OCI-LY7 (cell line): ENCODE measurements at regions not wholly inside any gene's neighbourhood (a gene's known extent, or its start where the extent isn't known, plus 50 kb on each side); places are given as distances from the start of the nearest gene placed in this dataset.

Source experiments
- BruUV-seq: library from RNA; stranded (reverse); fragments of 400-500 nt; replicated peaks from 2 replicates; lab custom pipeline; 2021; lab: Mats Ljungman, UMichigan
- CTCF ChIA-PET: fragments of 300-600 bp; sonication (Branson Sonifier 250); formaldehyde crosslinking; loops from one replicate; lab custom pipeline; 2022; ENCODE audit warnings: antibody characterized with exemption; ENCODE audit not compliant: unreplicated experiment; lab: Charles Lee
- POLR2A ChIA-PET: fragments of 300-600 bp; sonication (Branson Sonifier 250); formaldehyde crosslinking; loops from one replicate; lab custom pipeline; 2022; ENCODE audit warnings: antibody characterized with exemption; lab: Charles Lee
- DNase-seq: peaks from one replicate; pipeline ENCODE4 v3.0.0-alpha.2; 2015; ENCODE audit warnings: low spot score
- H2AFZ ChIP-seq: fragments of 200-600 bp; sonication (generic), shearing (Covaris generic); 2 replicates; pipeline ENCODE4 v1.6.1; 2014; ENCODE audit warnings: mild to moderate bottlenecking, antibody characterized with exemption, low read length, moderate library complexity
- H3K27ac ChIP-seq: fragments of 200-600 bp; sonication (generic); 2 replicates; pipeline ENCODE4 v1.5.1; 2014; ENCODE audit warnings: mixed run types, low read depth, mild to moderate bottlenecking, moderate library complexity, low read length, inconsistent platforms; ENCODE audit not compliant: poor library complexity, severe bottlenecking
- H3K36me3 ChIP-seq: fragments of 200-600 bp; sonication (generic); 2 replicates; pipeline ENCODE4 v1.6.1; 2014; ENCODE audit warnings: mild to moderate bottlenecking, antibody characterized with exemption, low read length, moderate library complexity, mixed read lengths; ENCODE audit not compliant: insufficient read depth
- H3K4me1 ChIP-seq: fragments of 200-600 bp; sonication (generic); 2 replicates; pipeline ENCODE4 v1.5.1; 2014; ENCODE audit warnings: mild to moderate bottlenecking, low read length; ENCODE audit not compliant: insufficient read depth, poor library complexity, severe bottlenecking
- H3K4me2 ChIP-seq: fragments of 200-600 bp; sonication (generic); 2 replicates; pipeline ENCODE4 v1.6.1; 2014; ENCODE audit warnings: mild to moderate bottlenecking, low read length
- H3K4me3 ChIP-seq: fragments of 200-600 bp; sonication (generic); 2 replicates; pipeline ENCODE4 v1.5.1; 2014; ENCODE audit warnings: mild to moderate bottlenecking, low read depth, low read length; ENCODE audit not compliant: poor library complexity, severe bottlenecking
- H3K79me2 ChIP-seq: fragments of 200-600 bp; sonication (generic); 2 replicates; pipeline ENCODE4 v1.6.1; 2016; ENCODE audit warnings: low read depth, mild to moderate bottlenecking, low read length, moderate library complexity, mixed read lengths; ENCODE audit not compliant: insufficient read depth
- H3K9me2 ChIP-seq: fragments of 200-600 bp; sonication (generic); 2 replicates; pipeline ENCODE4 v1.6.1; 2016; ENCODE audit warnings: mild to moderate bottlenecking, low read length, mixed read lengths; ENCODE audit not compliant: insufficient read depth
- H3K9me3 ChIP-seq: fragments of 200-600 bp; sonication (generic); 2 replicates; pipeline ENCODE4 v1.6.1; 2014; ENCODE audit warnings: mild to moderate bottlenecking, mixed run types, low read length, mixed read lengths
- H4K20me1 ChIP-seq: fragments of 200-600 bp; sonication (generic); 2 replicates; pipeline ENCODE4 v1.6.1; 2014; ENCODE audit warnings: mild to moderate bottlenecking, antibody characterized with exemption, low read length, moderate library complexity, mixed read lengths; ENCODE audit not compliant: insufficient read depth
- EZH2phosphoT487 ChIP-seq: fragments of 200-600 bp; sonication (generic); IDR thresholded peaks from 2 replicates; pipeline ENCODE4 v1.6.1; 2018; ENCODE audit warnings: low read depth, borderline replicate concordance, mild to moderate bottlenecking, mixed run types, antibody characterized with exemption, low read length, moderate library complexity, mixed read lengths
- intact Hi-C: fragments of 100-400 bp; cut with micrococcal nuclease; formaldehyde crosslinking; loops from one replicate; pipeline ENCODE4 v1.10.0; 2022; ENCODE audit not compliant: unreplicated experiment
- TF ChIP-seq, protein P1 (sequence below): fragments of 200-600 bp; sonication (generic); conservative IDR thresholded peaks from 2 replicates; pipeline ENCODE4 v1.5.1; 2014; ENCODE audit warnings: mild to moderate bottlenecking, antibody characterized with exemption, low read length, moderate library complexity, mixed read lengths

DNA sequence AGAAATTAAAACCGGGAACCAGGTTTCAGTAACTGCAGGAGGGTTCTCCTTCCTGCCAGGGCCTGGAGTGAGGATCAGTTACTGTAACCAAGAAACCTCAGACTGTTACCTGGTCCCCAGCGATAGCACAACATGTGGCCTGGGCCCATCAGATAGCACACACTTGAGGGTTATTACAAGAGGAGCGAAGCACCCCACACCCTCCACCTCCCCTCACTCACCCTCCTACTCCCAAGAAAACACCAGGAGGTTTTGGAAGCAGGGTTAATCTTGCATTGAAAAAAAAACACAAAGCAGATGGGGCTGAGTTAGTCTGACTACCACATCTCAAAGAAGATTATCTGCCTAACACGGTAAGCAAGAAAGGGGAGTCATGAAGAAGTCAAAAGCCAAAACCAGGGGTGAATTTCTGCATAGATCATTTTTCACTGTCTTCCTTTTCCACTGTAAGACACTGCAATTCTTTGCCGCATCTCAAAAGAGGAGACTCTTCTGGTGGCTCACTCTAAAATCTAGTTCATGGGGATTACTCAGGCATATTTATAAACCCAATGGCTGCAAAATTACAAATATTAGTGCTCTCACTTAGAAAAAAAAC, 75.9 kb upstream of the DOCK9 start:
- no peak for DNase-seq
- no peak overlapping the region for H3K4me3 ChIP-seq
- no peaks in the 10 kb centered on the region for H3K9me2 ChIP-seq
- H3K79me2 ChIP-seq, result peaks cover 18% of the 10 kb centered on the region; the same call in 1 of the 2 replicates
- no peak overlapping the region for H3K27ac ChIP-seq
- TF ChIP-seq, protein P1, sequence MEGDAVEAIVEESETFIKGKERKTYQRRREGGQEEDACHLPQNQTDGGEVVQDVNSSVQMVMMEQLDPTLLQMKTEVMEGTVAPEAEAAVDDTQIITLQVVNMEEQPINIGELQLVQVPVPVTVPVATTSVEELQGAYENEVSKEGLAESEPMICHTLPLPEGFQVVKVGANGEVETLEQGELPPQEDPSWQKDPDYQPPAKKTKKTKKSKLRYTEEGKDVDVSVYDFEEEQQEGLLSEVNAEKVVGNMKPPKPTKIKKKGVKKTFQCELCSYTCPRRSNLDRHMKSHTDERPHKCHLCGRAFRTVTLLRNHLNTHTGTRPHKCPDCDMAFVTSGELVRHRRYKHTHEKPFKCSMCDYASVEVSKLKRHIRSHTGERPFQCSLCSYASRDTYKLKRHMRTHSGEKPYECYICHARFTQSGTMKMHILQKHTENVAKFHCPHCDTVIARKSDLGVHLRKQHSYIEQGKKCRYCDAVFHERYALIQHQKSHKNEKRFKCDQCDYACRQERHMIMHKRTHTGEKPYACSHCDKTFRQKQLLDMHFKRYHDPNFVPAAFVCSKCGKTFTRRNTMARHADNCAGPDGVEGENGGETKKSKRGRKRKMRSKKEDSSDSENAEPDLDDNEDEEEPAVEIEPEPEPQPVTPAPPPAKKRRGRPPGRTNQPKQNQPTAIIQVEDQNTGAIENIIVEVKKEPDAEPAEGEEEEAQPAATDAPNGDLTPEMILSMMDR, result no peak
- no peak for TF ChIP-seq EZH2phosphoT487
- no peaks in the 10 kb centered on the region; the same call in 1 of the 2 replicates for H4K20me1 ChIP-seq
- no TSS peak for BruUV-seq
- H3K9me3 ChIP-seq, result no peaks in the 10 kb centered on the region
- peak overlapping the region; percentile 38; the same call in 1 of the 2 replicates for H3K4me2 ChIP-seq
- ChIA-PET POLR2A (interaction anchor here (0.6 to 1.1 kb wide), 4 partner anchors 10 to 25 kb away, joined by 3 read pairs; no protein-coding TSS in a partner anchor), CTCF (no interaction called here)
- H2AFZ ChIP-seq, result no peak overlapping the region
- H3K36me3 ChIP-seq, result no peaks in the 10 kb centered on the region
- intact Hi-C loops, result no loop called here
- H3K4me1 ChIP-seq, result peaks cover 64% of the 10 kb centered on the region

- DNase-seq, result no peak
- Histone ChIP-seq H3K4me1 (peaks cover 50% of the 10 kb centered on the region), H3K79me2 (peaks cover 4% of the 10 kb centered on the region; the same call in 1 of the 2 replicates), H2AFZ (no peak overlapping the region), H3K9me3 (no peaks in the 10 kb centered on the region), H4K20me1 (no peaks in the 10 kb centered on the region; the same call in 1 of the 2 replicates), H3K4me3 (no peak overlapping the region), H3K9me2 (no peaks in the 10 kb centered on the region), H3K36me3 (no peaks in the 10 kb centered on the region), H3K4me2 (no peak overlapping the region), H3K27ac (no peak overlapping the region)
- ChIA-PET CTCF (no interaction called here), POLR2A (no interaction called here)
- TF ChIP-seq, protein P1, result no peak
- TF ChIP-seq EZH2phosphoT487, result no peak
- no TSS peak for BruUV-seq
- intact Hi-C loops, result no loop called here
Observed at GRCh38 chr13:99055281-99055680, 77.4 kb upstream of the DOCK9 start.

DNA sequence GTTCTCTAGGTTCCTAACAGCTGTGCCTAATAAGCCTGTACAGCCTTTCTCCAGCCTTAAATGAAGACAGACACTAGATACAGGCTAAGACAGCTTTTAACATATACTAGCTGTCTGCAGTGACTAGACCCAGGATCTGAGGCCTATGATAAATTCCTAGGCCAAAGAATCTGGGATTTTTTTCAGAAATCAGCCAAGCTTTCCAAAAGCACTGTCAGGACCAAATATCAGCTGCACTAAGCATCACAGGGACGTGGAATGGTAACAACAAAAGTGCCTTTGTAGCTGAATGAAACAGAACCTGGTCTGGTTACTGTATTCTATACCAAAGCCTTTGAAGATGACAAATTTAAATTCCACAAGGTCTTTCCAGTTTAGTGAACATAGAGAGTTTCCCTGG, 77.9 kb upstream of the DOCK9 start:
- peaks cover 46% of the 10 kb centered on the region for H3K4me1 ChIP-seq
- intact Hi-C loops, result no loop called here
- CTCF ChIA-PET, result no interaction called here

More for the DNA sequence above, 77.9 kb upstream of the DOCK9 start:
- Histone ChIP-seq H2AFZ (no peak overlapping the region), H3K9me2 (no peaks in the 10 kb centered on the region), H3K9me3 (no peaks in the 10 kb centered on the region), H3K4me2 (no peak overlapping the region), H4K20me1 (no peaks in the 10 kb centered on the region; the same call in 1 of the 2 replicates), H3K79me2 (peaks cover 4% of the 10 kb centered on the region; the same call in 1 of the 2 replicates), H3K27ac (no peak overlapping the region), H3K36me3 (no peaks in the 10 kb centered on the region), H3K4me3 (no peak overlapping the region)
- BruUV-seq, result no TSS peak
- no peak for DNase-seq
- TF ChIP-seq, protein P1, result no peak
- no peak for TF ChIP-seq EZH2phosphoT487
- POLR2A ChIA-PET, result no interaction called here
